HG03159 (cell line): ENCODE measurements at regions not wholly inside any gene's neighbourhood (a gene's known extent, or its start where the extent isn't known, plus 50 kb on each side); places are given as distances from the start of the nearest gene placed in this dataset.

ENCODE experiments used
- ATAC-seq: cut with Tn5 transposase; IDR thresholded peaks from one replicate; pipeline ENCODE4 v1.9.1; 2021; ENCODE audit warnings: mild to moderate bottlenecking, moderate library complexity; ENCODE audit not compliant: unreplicated experiment

GRCh38 chr2:216808805-216809425 lies 50.9 kb downstream of the TNP1 start:
- no peak for ATAC-seq

- no peak for ATAC-seq
These were observed 52.0 kb downstream of the TNP1 start for GRCh38 chr2:216807857-216808272.

- no peak for ATAC-seq
These were observed 55.2 kb downstream of the TNP1 start for GRCh38 chr2:216804357-216805350.

- no peak for ATAC-seq
These were observed 56.1 kb downstream of the TNP1 start for GRCh38 chr2:216803791-216804190.

GRCh38 chr2:216802516-216803215 lies 57.2 kb downstream of the TNP1 start:
- no peak for ATAC-seq

GRCh38 chr2:216800836-216801235 lies 59.0 kb downstream of the TNP1 start:
- no peak for ATAC-seq

- no peak for ATAC-seq
These were observed 59.9 kb downstream of the TNP1 start for GRCh38 chr2:216799873-216800431.

- ATAC-seq: no peak
These were observed 63.6 kb downstream of the TNP1 start for GRCh38 chr2:216796115-216796840.

DNA sequence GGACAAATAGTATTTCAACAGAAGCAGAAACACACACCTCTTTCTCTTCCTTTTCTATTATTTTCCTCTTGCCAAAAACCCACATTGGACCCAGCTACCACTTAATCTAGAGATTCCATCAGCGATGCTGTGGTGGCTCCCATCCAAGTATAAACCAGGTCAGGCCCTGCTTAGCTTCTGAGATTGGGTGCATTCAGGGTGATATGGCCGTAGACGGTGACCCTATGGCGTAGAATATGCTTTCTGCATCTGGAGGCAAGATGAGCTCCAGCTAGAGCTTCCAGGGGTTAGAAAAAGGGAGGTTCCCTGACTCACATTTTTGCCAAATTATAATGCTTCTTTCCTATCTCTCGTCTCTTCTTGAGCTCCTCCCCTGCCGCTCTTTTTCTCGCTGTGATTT lies 66.5 kb downstream of the TNP1 start:
- ATAC-seq: no peak

DNA sequence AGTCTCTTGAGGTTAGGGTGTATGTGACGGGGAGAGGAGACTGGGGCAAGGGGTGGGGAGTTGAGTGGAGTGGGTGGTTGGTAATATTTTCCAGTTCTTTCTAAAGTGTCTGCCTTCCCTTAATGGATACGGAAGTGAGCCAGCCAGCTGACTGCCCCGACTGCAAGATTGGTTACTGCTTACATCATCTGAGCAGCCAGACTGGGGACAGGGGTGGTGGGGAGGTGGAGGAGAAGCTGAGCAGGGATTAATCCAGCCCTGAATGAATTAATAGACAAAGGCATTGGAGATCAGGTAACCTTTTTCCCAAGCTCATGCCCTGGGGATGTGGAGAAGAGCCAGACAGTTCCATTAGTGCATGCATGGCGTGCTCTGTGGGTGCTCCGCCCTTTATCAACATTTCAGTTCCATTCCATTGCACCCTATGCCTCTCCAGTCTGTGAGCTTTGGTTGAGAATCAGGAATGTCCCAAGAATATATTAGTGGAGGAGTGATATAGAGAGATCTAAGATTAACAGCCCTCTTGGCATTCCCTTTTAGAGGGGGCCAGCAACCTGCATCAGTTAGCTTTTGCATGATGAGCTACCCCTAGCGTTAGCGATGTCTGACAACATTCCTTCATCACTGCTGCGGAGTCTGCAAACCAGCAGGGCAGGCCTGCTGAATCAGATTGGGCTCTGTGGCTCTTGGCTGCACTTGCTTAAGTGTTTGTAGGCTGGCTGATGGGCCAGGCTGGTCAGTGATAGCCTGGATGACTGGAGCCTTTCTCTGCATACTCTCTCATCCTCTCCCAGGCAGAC lies 67.4 kb downstream of the TNP1 start:
- no peak for ATAC-seq

GRCh38 chr2:216791303-216791702 lies 68.6 kb downstream of the TNP1 start:
- no peak for ATAC-seq

GRCh38 chr2:216789081-216789480 lies 70.8 kb downstream of the TNP1 start:
- ATAC-seq: no peak

DNA sequence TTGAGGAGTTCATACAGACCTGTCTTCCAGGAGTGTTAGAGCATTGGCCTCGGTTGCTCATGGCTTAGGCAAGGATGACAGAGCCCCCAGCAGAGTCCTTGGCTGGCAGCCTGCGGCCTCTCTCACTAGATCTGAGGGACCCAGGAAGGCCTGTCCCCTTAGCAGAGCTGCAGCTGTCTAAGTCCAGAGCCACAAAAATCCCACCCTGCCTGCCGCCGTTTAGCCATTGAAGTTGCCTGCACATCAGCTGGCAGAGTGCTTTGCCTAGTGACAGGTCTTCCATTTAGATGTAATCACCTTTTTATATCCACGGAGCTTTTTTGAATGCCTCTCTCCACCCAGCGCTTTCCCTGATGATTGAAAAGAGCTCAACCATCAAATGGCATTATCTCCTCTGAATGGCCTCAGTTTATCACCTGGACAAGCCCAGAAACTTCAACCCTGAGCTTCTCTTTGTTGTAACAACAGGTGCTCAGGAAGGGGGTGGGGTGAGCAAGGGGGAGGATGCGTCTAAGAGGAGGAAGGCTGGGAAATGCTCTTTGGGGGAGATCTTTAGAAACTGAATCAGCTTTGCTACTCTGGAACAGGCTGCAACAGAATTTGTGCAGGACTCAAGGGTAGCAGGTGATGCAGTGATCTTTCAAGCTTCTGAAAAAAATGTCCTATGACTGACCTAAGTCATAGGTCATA lies 71.9 kb downstream of the TNP1 start:
- ATAC-seq: no peak

GRCh38 chr2:216786676-216787075 lies 73.2 kb downstream of the TNP1 start:
- no peak for ATAC-seq

- no peak for ATAC-seq
These were observed 75.4 kb downstream of the TNP1 start for GRCh38 chr2:216784456-216784855.

GRCh38 chr2:216781709-216782108 lies 78.2 kb downstream of the TNP1 start:
- no peak for ATAC-seq

DNA sequence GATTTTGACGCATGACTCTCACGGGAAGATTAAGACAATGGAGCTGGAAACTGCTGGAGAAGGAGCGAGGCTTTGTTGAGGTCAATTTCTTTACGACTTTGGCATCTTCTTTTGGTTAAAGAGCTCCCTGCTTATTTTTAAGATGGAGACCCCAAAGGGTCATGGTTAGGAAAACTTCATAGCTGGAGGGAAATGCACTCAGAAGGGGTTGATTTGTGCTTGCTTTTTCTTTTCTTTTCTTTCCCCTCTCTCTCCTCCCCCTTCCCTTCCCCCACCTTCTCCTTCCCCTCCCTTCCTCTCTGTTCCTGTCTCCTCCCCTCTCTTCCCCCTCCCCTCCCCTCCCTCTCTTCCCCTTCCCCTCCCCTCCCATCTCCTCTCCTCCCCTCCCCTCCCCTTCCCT lies 79.0 kb downstream of the TNP1 start:
- ATAC-seq: no peak

GRCh38 chr2:216777637-216778273 lies 82.1 kb downstream of the TNP1 start:
- ATAC-seq: peak; percentile 99
